GM12872 (cell line): ENCODE measurements at regions not wholly inside any gene's neighbourhood (a gene's known extent, or its start where the extent isn't known, plus 50 kb on each side); places are given as distances from the start of the nearest gene placed in this dataset.

Experiments used
- CTCF ChIP-seq: IDR thresholded peaks from 3 replicates; pipeline ENCODE4 v1.5.1; 2011; ENCODE audit warnings: low read depth, mild to moderate bottlenecking, low read length, moderate library complexity; ENCODE audit not compliant: insufficient read depth

GRCh38 chr2:126795656-126796055, 103.0 kb upstream of the TEX51 start:
- TF ChIP-seq CTCF: no peak

GRCh38 chr2:126796931-126797621, 101.6 kb upstream of the TEX51 start:
- TF ChIP-seq CTCF: no peak

DNA sequence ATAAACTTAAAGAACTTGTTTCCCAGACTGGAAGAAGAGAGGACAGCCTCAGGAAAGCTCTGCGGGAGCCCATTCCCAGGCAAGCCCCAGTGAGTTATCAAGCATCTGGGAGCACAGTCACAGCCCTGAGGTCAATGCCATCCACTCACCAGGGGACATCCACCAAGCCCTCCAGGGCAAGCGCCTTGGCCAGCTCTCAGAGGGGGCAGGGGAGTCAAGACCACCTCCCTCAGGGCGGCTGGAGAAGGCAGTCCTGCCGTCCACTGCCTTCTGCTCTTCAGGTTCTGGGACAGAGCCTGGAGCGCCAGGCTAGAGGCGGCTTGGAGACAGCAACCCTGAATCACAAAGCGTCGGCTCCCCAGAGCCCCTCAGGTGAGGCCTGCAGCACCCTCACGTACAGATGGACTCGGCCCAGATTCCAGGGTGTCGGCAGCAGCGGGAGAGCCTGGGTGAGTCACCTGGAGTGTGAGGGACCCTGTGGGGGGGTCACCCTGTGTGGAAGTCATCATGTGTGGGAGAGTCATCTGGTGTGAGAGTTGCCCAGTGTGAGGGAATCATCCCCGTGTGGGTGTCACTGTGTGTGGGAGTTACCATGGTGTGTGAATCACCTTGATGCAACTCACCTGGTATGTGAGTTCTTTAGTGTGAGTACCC, 100.9 kb upstream of the TEX51 start:
- no peak for TF ChIP-seq CTCF

DNA sequence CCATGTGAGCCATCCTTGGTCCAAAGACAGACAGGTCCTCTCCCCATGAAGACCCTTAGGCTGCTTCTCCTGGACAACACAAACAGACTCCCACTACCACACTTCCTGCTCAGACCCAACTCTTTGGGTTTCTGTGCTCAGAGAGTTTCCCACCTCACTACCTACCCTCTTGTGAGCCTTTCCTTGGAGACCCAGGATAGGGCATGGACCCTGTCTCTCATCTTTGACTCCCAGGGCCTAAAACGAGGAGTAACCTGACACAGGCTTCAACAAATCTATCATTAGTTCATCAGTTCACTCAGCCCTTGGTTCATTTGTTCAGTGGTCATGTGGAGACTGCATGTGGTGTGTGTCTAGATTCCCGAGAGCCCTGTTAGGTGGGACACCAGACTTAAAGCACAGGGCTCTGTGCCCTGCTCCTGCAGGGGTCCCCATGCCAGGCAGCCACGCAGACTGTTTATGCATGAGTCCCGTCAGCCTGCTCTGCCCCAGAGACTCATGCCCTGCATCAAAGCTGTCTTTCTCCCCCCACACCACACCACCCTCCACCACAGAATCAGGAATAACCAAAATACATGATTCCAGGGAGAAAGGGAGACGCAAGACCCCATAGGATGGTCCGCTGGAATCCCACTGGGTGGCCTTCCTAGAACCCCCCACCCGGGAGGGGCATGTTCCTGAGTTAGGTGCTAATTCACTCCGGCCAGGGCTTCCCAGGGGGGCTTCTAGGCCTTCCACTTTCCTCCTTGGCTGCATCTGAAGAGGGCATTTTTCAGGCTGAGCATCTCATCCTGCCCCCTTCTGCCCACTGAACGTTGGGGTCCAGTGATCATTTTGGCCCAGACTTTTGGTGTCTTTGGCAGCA, 100.2 kb upstream of the TEX51 start:
- TF ChIP-seq CTCF: no peak

DNA sequence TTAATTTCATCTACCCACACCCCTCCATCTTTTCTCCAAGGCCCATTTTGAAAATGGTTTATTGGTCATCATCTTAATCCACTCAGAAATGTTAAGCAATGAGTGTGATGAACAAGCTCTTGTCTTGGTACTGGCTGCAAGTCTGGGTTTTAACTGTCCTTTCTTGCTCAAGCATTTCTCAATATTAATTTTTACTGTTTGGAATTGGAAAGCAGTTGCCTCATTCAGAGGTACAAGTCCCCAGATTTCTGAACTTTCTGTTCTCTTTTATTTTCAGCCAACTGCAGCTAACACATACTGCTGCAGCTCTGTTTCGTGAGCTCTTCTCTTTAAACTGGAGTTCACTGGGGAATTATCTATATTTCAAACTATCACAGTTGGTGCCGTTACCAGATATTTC, 99.4 kb upstream of the TEX51 start:
- TF ChIP-seq CTCF: no peak

GRCh38 chr2:126801473-126801872, 97.2 kb upstream of the TEX51 start:
- TF ChIP-seq CTCF: no peak

DNA sequence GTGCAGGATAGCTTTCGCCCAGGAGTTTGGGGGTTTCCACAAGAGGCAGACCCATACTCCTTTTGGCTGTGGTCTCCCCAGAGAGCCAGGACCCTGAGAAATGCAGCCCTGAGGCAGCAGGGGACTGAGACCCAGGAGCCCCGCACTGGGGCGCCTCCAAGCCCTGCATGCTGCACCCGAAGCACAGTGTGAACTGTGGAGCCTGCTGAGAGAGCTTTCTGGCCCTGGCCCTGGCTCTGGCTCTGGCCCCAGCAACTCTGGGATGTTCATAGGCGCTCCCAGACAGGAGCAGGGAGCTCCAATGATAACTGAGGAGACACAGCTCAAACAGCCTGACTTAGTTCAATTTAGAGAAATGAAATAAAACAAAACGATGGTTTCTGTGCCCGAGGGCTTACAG, 96.4 kb upstream of the TEX51 start:
- no peak for TF ChIP-seq CTCF
